HepG2 (cell line): ENCODE measurements at regions not wholly inside any gene's neighbourhood (a gene's known extent, or its start where the extent isn't known, plus 50 kb on each side); places are given as distances from the start of the nearest gene placed in this dataset.

Experiments used
- ASH2L ChIP-seq: fragments of 300-600, 200-600 bp; sonication (generic); IDR thresholded peaks from 2 replicates; pipeline ENCODE4 v1.7.0; 2017; ENCODE audit warnings: low read depth, mild to moderate bottlenecking, moderate library complexity, mixed read lengths, low read length; ENCODE audit not compliant: insufficient read length
- BORCS8-MEF2B ChIP-seq: sonication (generic); formaldehyde crosslinking; IDR thresholded peaks from 2 replicates; pipeline ENCODE4 v1.8.0; 2022; ENCODE audit warnings: mild to moderate bottlenecking, missing genetic modification reagents
- ELF4 ChIP-seq: sonication (generic); formaldehyde crosslinking; IDR thresholded peaks from 2 replicates; pipeline ENCODE4 v1.5.0; 2020; ENCODE audit warnings: missing genetic modification reagents, mild to moderate bottlenecking, moderate library complexity, borderline replicate concordance
- HDAC6 ChIP-seq: fragments of 200-600 bp; sonication (generic); IDR thresholded peaks from 2 replicates; pipeline ENCODE4 v1.7.0; 2017; ENCODE audit warnings: mild to moderate bottlenecking, antibody characterized with exemption, low read length, low read depth
- KDM3A ChIP-seq: IDR thresholded peaks from 2 replicates; pipeline ENCODE4 v1.6.1; 2018; ENCODE audit warnings: low read depth, missing compliant biosample characterization
- LCORL ChIP-seq, 2 experiments: fragments of 450-650 bp in 1 of 2; sonication (generic) in 1 of 2; formaldehyde crosslinking in 1 of 2; IDR thresholded peaks; 2 replicates each; pipeline versions ENCODE4 v1.5.0 to v1.6.1; 2017 to 2020; ENCODE audit warnings: antibody characterized with exemption in 1 of 2, missing genetic modification reagents in 1 of 2
- NR2C2 ChIP-seq: sonication (generic); formaldehyde crosslinking; IDR thresholded peaks from 2 replicates; pipeline ENCODE4 v1.4.0; 2020; ENCODE audit warnings: missing genetic modification reagents, mild to moderate bottlenecking, moderate library complexity, borderline replicate concordance
- PBX2 ChIP-seq: IDR thresholded peaks from 2 replicates; pipeline ENCODE4 v1.6.1; 2016; ENCODE audit warnings: control low read depth
- PCBP1 ChIP-seq: fragments of 200-400 bp; formaldehyde crosslinking; IDR thresholded peaks from 2 replicates; pipeline ENCODE4 v1.6.1; 2017; ENCODE audit warnings: mild to moderate bottlenecking, low read depth, low read length, borderline replicate concordance
- PHB2 ChIP-seq: fragments of 450-650 bp; IDR thresholded peaks from 2 replicates; pipeline ENCODE4 v1.6.1; 2018; ENCODE audit not compliant: partially characterized antibody
- PITX1 ChIP-seq: sonication (generic); formaldehyde crosslinking; IDR thresholded peaks from 2 replicates; pipeline ENCODE4 v1.5.1; 2020; ENCODE audit warnings: mild to moderate bottlenecking, missing genetic modification reagents
- REL ChIP-seq: sonication (generic); formaldehyde crosslinking; conservative IDR thresholded peaks from 2 replicates; pipeline ENCODE4 v1.8.0; 2022; ENCODE audit warnings: mild to moderate bottlenecking, missing genetic modification reagents, moderate library complexity
- RXRA ChIP-seq: sonication (generic); formaldehyde crosslinking; IDR thresholded peaks from 2 replicates; pipeline ENCODE4 v1.5.1; 2020; ENCODE audit warnings: missing genetic modification reagents
- SPEN ChIP-seq: sonication (generic); formaldehyde crosslinking; IDR thresholded peaks from 2 replicates; pipeline ENCODE4 v1.5.1; 2020; ENCODE audit warnings: low read depth, mild to moderate bottlenecking, missing genetic modification reagents
- ZBED4 ChIP-seq: sonication (generic); formaldehyde crosslinking; IDR thresholded peaks from 2 replicates; pipeline ENCODE4 v1.4.0; 2020; ENCODE audit warnings: missing genetic modification reagents, borderline replicate concordance
- ZFP37 ChIP-seq: sonication (generic); formaldehyde crosslinking; IDR thresholded peaks from 2 replicates; pipeline ENCODE4 v1.4.0; 2020; ENCODE audit warnings: missing genetic modification reagents, borderline replicate concordance
- ZIK1 ChIP-seq: sonication (generic); formaldehyde crosslinking; IDR thresholded peaks from 2 replicates; pipeline ENCODE4 v1.5.0; 2020; ENCODE audit warnings: mild to moderate bottlenecking, low read depth, missing genetic modification reagents, borderline replicate concordance
- ZMYM4 ChIP-seq: sonication (generic); formaldehyde crosslinking; IDR thresholded peaks from 2 replicates; pipeline ENCODE4 v1.8.1; 2023; ENCODE audit warnings: mild to moderate bottlenecking, missing genetic modification reagents
- ZNF510 ChIP-seq: sonication (generic); formaldehyde crosslinking; IDR thresholded peaks from 2 replicates; pipeline ENCODE4 v1.4.0; 2020; ENCODE audit warnings: low read depth, mild to moderate bottlenecking, missing genetic modification reagents
- ZNF720 ChIP-seq: sonication (generic); formaldehyde crosslinking; IDR thresholded peaks from 2 replicates; pipeline ENCODE4 v1.4.0; 2020; ENCODE audit warnings: missing genetic modification reagents
- ZNF841 ChIP-seq: sonication (generic); formaldehyde crosslinking; IDR thresholded peaks from 2 replicates; pipeline ENCODE4 v1.8.1; 2023; ENCODE audit warnings: missing genetic modification reagents, borderline replicate concordance
- ZNF878 ChIP-seq: sonication (generic); formaldehyde crosslinking; IDR thresholded peaks from 2 replicates; pipeline ENCODE4 v1.8.1; 2023; ENCODE audit warnings: mild to moderate bottlenecking, missing genetic modification reagents, moderate library complexity
- TF ChIP-seq, protein P1 (sequence below): sonication (generic); formaldehyde crosslinking; IDR thresholded peaks from 2 replicates; pipeline ENCODE4 v1.4.0; 2020; ENCODE audit warnings: missing genetic modification reagents
- TF ChIP-seq, protein P2 (sequence below): sonication (generic); formaldehyde crosslinking; IDR thresholded peaks from 2 replicates; pipeline ENCODE4 v1.4.0; 2020; ENCODE audit warnings: mild to moderate bottlenecking, missing genetic modification reagents

DNA sequence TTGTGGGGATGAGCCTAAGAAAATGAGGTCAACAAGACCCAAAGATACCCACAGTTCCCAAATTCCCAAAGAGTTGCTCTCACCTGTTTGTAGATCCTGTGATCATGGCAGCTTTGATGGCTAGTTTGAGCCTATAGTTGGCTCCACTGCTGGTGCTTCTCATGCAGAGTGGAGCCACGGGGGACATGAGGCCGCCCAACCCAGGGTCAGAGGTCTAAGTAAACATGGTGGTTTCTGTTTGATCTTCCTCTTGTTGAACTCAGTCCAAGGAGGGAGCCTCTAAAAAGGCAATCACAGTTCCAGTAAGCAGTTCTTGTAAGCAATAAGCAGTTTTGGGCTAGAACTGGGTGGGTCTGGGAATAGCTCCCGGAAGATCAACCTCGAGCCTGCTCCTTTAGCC, 125.6 kb upstream of the DHRS4 start (continued):
- TF ChIP-seq, protein P1, sequence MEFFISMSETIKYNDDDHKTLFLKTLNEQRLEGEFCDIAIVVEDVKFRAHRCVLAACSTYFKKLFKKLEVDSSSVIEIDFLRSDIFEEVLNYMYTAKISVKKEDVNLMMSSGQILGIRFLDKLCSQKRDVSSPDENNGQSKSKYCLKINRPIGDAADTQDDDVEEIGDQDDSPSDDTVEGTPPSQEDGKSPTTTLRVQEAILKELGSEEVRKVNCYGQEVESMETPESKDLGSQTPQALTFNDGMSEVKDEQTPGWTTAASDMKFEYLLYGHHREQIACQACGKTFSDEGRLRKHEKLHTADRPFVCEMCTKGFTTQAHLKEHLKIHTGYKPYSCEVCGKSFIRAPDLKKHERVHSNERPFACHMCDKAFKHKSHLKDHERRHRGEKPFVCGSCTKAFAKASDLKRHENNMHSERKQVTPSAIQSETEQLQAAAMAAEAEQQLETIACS, result no peak
- TF ChIP-seq PITX1 (CRISPR knock-in tag), result no peak
- TF ChIP-seq LCORL (IDR thresholded peaks at IDR 0.05), result no peak
- TF ChIP-seq LCORL (CRISPR knock-in tag; IDR thresholded peaks at IDR 0.05), result no peak
- no peak for TF ChIP-seq REL (CRISPR knock-in tag)
- TF ChIP-seq SPEN (CRISPR knock-in tag), result no peak
- TF ChIP-seq ELF4 (CRISPR knock-in tag), result no peak
- no peak for TF ChIP-seq PHB2
- TF ChIP-seq NR2C2, result peak; percentile 52; the same call in 1 of the 2 replicates
- no peak for TF ChIP-seq PBX2
- no peak for TF ChIP-seq ZBED4 (CRISPR knock-in tag)
- TF ChIP-seq RXRA (CRISPR knock-in tag), result no peak
- TF ChIP-seq ZNF878 (CRISPR knock-in tag), result no peak
- TF ChIP-seq ZNF720 (CRISPR knock-in tag), result no peak
- peak; percentile 50; the same call in 1 of the 2 replicates for TF ChIP-seq ZMYM4 (CRISPR knock-in tag)
- TF ChIP-seq HDAC6, result no peak
- TF ChIP-seq ASH2L, result peak; percentile 13
- TF ChIP-seq BORCS8-MEF2B (CRISPR knock-in tag), result no peak
- TF ChIP-seq, protein P2, sequence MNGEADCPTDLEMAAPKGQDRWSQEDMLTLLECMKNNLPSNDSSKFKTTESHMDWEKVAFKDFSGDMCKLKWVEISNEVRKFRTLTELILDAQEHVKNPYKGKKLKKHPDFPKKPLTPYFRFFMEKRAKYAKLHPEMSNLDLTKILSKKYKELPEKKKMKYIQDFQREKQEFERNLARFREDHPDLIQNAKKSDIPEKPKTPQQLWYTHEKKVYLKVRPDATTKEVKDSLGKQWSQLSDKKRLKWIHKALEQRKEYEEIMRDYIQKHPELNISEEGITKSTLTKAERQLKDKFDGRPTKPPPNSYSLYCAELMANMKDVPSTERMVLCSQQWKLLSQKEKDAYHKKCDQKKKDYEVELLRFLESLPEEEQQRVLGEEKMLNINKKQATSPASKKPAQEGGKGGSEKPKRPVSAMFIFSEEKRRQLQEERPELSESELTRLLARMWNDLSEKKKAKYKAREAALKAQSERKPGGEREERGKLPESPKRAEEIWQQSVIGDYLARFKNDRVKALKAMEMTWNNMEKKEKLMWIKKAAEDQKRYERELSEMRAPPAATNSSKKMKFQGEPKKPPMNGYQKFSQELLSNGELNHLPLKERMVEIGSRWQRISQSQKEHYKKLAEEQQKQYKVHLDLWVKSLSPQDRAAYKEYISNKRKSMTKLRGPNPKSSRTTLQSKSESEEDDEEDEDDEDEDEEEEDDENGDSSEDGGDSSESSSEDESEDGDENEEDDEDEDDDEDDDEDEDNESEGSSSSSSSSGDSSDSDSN (CRISPR knock-in tag), result no peak
- TF ChIP-seq KDM3A (CRISPR knock-in tag), result no peak
- no peak for TF ChIP-seq ZIK1 (CRISPR knock-in tag)
- no peak for TF ChIP-seq ZNF841 (CRISPR knock-in tag)
- no peak for TF ChIP-seq ZNF510 (CRISPR knock-in tag)
- TF ChIP-seq ZFP37 (CRISPR knock-in tag), result no peak
- TF ChIP-seq PCBP1, result no peak
